HepG2 (cell line): ENCODE measurements at regions not wholly inside any gene's neighbourhood (a gene's known extent, or its start where the extent isn't known, plus 50 kb on each side); places are given as distances from the start of the nearest gene placed in this dataset.

Experiments
- ATAC-seq: fragments of 200-7000 bp; cut with Tn5 transposase; 3 replicates; pipeline ENCODE4 v1.9.1; 2020; ENCODE audit warnings: mild to moderate bottlenecking, moderate library complexity
- BruUV-seq: library from RNA; stranded (reverse); fragments of 400-500 nt; replicated peaks from 2 replicates; lab custom pipeline; 2021; lab: Mats Ljungman, UMichigan
- CTCF ChIA-PET: fragments of 300-600 bp; formaldehyde crosslinking; extraction: SDS; loops from one replicate; lab custom pipeline; 2021; ENCODE audit warnings: low total read pairs, inconsistent platforms, low intra/inter-chr PET ratio; lab: Yijun Ruan, JAX
- POLR2A ChIA-PET: fragments of 350-600 bp; sonication (Branson Sonifier 250); formaldehyde crosslinking; loops from one replicate; lab custom pipeline; 2020; ENCODE audit warnings: antibody characterized with exemption, inconsistent platforms; lab: Yijun Ruan, JAX
- DNase-seq: peaks from one replicate; pipeline ENCODE4 v3.0.0-alpha.2; 2015; ENCODE audit warnings: low spot score
- FAIRE-seq: peaks from 3 replicates; lab custom pipeline; 2011; peaks lifted over from hg19 to GRCh38; lab: Jason Lieb, UNC
- H2AFZ ChIP-seq: one replicate; pipeline ENCODE4 v1.6.1; 2011; ENCODE audit warnings: low read length, inconsistent platforms
- H3K27ac ChIP-seq: fragments of 300-600 bp; 3 replicates; pipeline ENCODE4 v1.8.0; 2011; ENCODE audit warnings: mixed run types, mild to moderate bottlenecking, mixed read lengths, low read length, inconsistent platforms; ENCODE audit not compliant: insufficient read depth; ENCODE audit errors: extremely low read length
- H3K27me3 ChIP-seq, 2 experiments: fragments of 200-600 bp in 1 of 2; 2 replicates in 1 of 2; 3 replicates in 1 of 2; pipeline versions ENCODE4 v1.6.0 to v1.8.0; 2011; ENCODE audit warnings: low read length in 2 of 2, mild to moderate bottlenecking in 2 of 2, moderate library complexity in 2 of 2, inconsistent platforms in 1 of 2; ENCODE audit not compliant: insufficient read depth in 2 of 2, control insufficient read depth in 1 of 2
- H3K36me3 ChIP-seq, 2 experiments: fragments of 200-600 bp in 1 of 2; replicated peaks in 1 of 2; 2 replicates in 1 of 2; 3 replicates in 1 of 2; pipeline versions ENCODE4 v1.5.1 to v1.8.0; 2011; ENCODE audit warnings: low read length in 2 of 2, inconsistent platforms in 1 of 2; ENCODE audit not compliant: insufficient read depth in 2 of 2, control insufficient read depth in 1 of 2
- H3K4me1 ChIP-seq: 2 replicates; pipeline ENCODE4 v1.5.1; 2012; ENCODE audit warnings: low read length, inconsistent platforms; ENCODE audit not compliant: insufficient read depth
- H3K4me2 ChIP-seq: 2 replicates; pipeline ENCODE4 v1.6.0; 2011; ENCODE audit warnings: low read depth, low read length, inconsistent platforms
- H3K4me3 ChIP-seq, 3 experiments: fragments of 200-600 bp in 1 of 3; sonication (generic), shearing (Covaris generic) in 1 of 3; replicated peaks in 1 of 3; 2 replicates each; pipeline ENCODE4 v1.5.1; 2011 to 2016; ENCODE audit warnings: low read length in 3 of 3, inconsistent platforms in 2 of 3, low read depth in 2 of 3, mild to moderate bottlenecking in 2 of 3, control low read depth in 1 of 3, mixed read lengths in 1 of 3; ENCODE audit not compliant: insufficient read depth in 1 of 3
- H3K79me2 ChIP-seq: one replicate; pipeline ENCODE4 v1.6.1; 2011; ENCODE audit warnings: low read length, inconsistent platforms; ENCODE audit not compliant: insufficient read depth
- H3K9ac ChIP-seq: 2 replicates; pipeline ENCODE4 v1.6.0; 2011; ENCODE audit warnings: mild to moderate bottlenecking, low read depth, low read length, inconsistent platforms; ENCODE audit not compliant: insufficient read depth
- H3K9me3 ChIP-seq: 2 replicates; pipeline ENCODE4 v1.5.1; 2012; ENCODE audit warnings: mild to moderate bottlenecking, low read length
- H4K20me1 ChIP-seq: 2 replicates; pipeline ENCODE4 v1.6.0; 2011; ENCODE audit warnings: inconsistent platforms, mild to moderate bottlenecking, low read length, moderate library complexity; ENCODE audit not compliant: insufficient read depth
- CEBPB ChIP-seq: IDR thresholded peaks from 2 replicates; pipeline ENCODE4 v1.6.1; 2011; ENCODE audit warnings: low read depth, low read length, improper control_type of control experiment, borderline replicate concordance
- CEBPG ChIP-seq: IDR thresholded peaks from 2 replicates; pipeline ENCODE4 v1.6.1; 2016
- CTCF ChIP-seq: sonication (generic); formaldehyde crosslinking; IDR thresholded peaks from 2 replicates; pipeline ENCODE4 v1.5.0; 2020; ENCODE audit warnings: mild to moderate bottlenecking, missing genetic modification reagents, moderate library complexity
- KDM4B ChIP-seq: sonication (generic); formaldehyde crosslinking; IDR thresholded peaks from 2 replicates; pipeline ENCODE4 v1.4.0; 2020; ENCODE audit warnings: missing genetic modification reagents
- SMC3 ChIP-seq: IDR thresholded peaks from 2 replicates; pipeline ENCODE4 v1.6.1; 2011; ENCODE audit warnings: low read length, improper control_type of control experiment
- ZNF124 ChIP-seq: sonication (generic); formaldehyde crosslinking; IDR thresholded peaks from 2 replicates; pipeline ENCODE4 v1.4.0; 2020; ENCODE audit warnings: missing genetic modification reagents
- ZNF569 ChIP-seq: sonication (generic); formaldehyde crosslinking; IDR thresholded peaks from 2 replicates; pipeline ENCODE4 v1.5.0; 2020; ENCODE audit warnings: mild to moderate bottlenecking, missing genetic modification reagents, moderate library complexity, borderline replicate concordance
- WGBS: methylation state at CpG from one replicate; pipeline ENCODE4 v1.1.6; 2017; ENCODE audit warnings: low lambda C conversion rate; 5-methylcytosine and 5-hydroxymethylcytosine counted together
- in situ Hi-C: cut with HindIII; loops from 2 replicates; pipeline ENCODE4 v1.10.0; 2017; ENCODE audit warnings: low pct_unique_long_range_greater_than_20kb; ENCODE audit not compliant: extremely low pct_ligation_motif_present
- intact Hi-C: fragments of 100-400 bp; cut with micrococcal nuclease; formaldehyde crosslinking; loops from one replicate; pipeline ENCODE4 v1.10.0; 2022; ENCODE audit not compliant: unreplicated experiment

GRCh38 chr1:34547046-34547674 is 207.7 kb upstream of the GJB5 start:
- FAIRE-seq (no peak), ATAC-seq (peak; percentile 71), DNase-seq (peak; percentile 37)
- Histone ChIP-seq H3K79me2 (no peaks in the 10 kb centered on the region), H3K36me3 (no peaks in the 10 kb centered on the region), H3K4me1 (no peaks in the 10 kb centered on the region), H3K4me3 (no peak overlapping the region), H4K20me1 (no peaks in the 10 kb centered on the region), H2AFZ (no peak overlapping the region), H3K27ac (no peak overlapping the region), H3K27me3 (no peaks in the 10 kb centered on the region), H3K9ac (no peak overlapping the region), H3K4me2 (no peak overlapping the region), H3K9me3 (no peaks in the 10 kb centered on the region)
- no TSS peak for BruUV-seq
- CTCF ChIA-PET = interaction anchor here (1.9 kb wide), 1 partner anchor 51 kb away, joined by 7 read pairs; no protein-coding TSS in a partner anchor
- in situ Hi-C loops (loop anchor here (10.0 kb wide), 1 partner anchor 198 kb away; no protein-coding TSS in a partner anchor), intact Hi-C loops (loop anchor here (5.0 kb wide), 1 partner anchor 135 kb away; no protein-coding TSS in a partner anchor)
- POLR2A ChIA-PET = no interaction called here
- 1% methylated on average over 3 of the region's 3 CpGs for WGBS
- TF ChIP-seq CEBPB (peak; percentile 49; the same call in 1 of the 2 replicates), ZNF124 (CRISPR knock-in tag) (no peak), CEBPG (CRISPR knock-in tag) (peak; percentile 54; the same call in 1 of the 2 replicates), ZNF569 (no peak)

- ATAC-seq (peak; percentile 82), FAIRE-seq (no peak), DNase-seq (peak; percentile 37)
- CTCF ChIA-PET = interaction anchor here (1.1 to 1.7 kb wide), 2 partner anchors 49 to 193 kb away, joined by 4 to 10 read pairs; no protein-coding TSS in a partner anchor
- Histone ChIP-seq H3K27me3 (no peaks in the 10 kb centered on the region), H3K36me3 (no peaks in the 10 kb centered on the region), H3K79me2 (no peaks in the 10 kb centered on the region), H2AFZ (no peak overlapping the region), H4K20me1 (no peaks in the 10 kb centered on the region), H3K9ac (no peak overlapping the region), H3K4me1 (no peaks in the 10 kb centered on the region), H3K4me3 (no peak overlapping the region), H3K9me3 (no peaks in the 10 kb centered on the region), H3K27ac (no peak overlapping the region), H3K4me2 (no peak overlapping the region)
- intact Hi-C loops = loop anchor here (1.0 to 5.0 kb wide), 2 partner anchors 49 to 133 kb away; no protein-coding TSS in a partner anchor
- POLR2A ChIA-PET = no interaction called here
- in situ Hi-C loops = loop anchor here (10.0 kb wide), 1 partner anchor 196 kb away; no protein-coding TSS in a partner anchor
- TF ChIP-seq SMC3 (peak; percentile 51; the same call in 1 of the 2 replicates), KDM4B (CRISPR knock-in tag) (no peak), CTCF (CRISPR knock-in tag) (peak; percentile 53)
- no TSS peak for BruUV-seq
- WGBS = 2% methylated on average over 5 of the region's 5 CpGs
Measured at GRCh38 chr1:34549199-34549598, 205.6 kb upstream of the GJB5 start.
